ENCODE measurements at regions not wholly inside any gene's neighbourhood (a gene's known extent, or its start where the extent isn't known, plus 50 kb on each side); places are given as distances from the start of the nearest gene placed in this dataset.

DNA sequence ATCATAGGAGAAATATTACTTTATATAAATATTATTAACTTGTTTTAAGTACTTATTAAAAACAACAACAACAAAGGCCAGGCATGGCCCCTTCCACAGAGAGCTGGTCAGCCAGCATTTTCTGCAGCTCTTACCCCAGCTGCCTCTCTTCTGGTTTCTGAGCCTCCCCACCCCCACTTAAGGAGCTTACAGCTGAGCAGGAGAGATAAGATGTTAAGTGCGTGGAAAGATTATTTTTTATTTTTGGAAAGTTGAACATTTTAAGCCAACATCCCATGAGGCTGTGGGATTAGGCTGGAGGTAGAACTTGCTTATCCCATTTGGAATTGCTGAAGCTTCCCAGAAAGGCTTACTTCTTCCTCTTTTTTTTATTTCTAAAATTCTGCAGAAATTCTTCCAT lies 401.2 kb downstream of the SEC14L1 start:
- CTCF ChIA-PET: interaction anchor here (0.9 to 5.6 kb wide), 5 partner anchors 91 to 477 kb away, joined by 3 to 65 read pairs (median 5); no protein-coding TSS in a partner anchor
- TF ChIP-seq, protein P1, sequence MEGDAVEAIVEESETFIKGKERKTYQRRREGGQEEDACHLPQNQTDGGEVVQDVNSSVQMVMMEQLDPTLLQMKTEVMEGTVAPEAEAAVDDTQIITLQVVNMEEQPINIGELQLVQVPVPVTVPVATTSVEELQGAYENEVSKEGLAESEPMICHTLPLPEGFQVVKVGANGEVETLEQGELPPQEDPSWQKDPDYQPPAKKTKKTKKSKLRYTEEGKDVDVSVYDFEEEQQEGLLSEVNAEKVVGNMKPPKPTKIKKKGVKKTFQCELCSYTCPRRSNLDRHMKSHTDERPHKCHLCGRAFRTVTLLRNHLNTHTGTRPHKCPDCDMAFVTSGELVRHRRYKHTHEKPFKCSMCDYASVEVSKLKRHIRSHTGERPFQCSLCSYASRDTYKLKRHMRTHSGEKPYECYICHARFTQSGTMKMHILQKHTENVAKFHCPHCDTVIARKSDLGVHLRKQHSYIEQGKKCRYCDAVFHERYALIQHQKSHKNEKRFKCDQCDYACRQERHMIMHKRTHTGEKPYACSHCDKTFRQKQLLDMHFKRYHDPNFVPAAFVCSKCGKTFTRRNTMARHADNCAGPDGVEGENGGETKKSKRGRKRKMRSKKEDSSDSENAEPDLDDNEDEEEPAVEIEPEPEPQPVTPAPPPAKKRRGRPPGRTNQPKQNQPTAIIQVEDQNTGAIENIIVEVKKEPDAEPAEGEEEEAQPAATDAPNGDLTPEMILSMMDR (IDR thresholded peaks at IDR 0.05; ENCODE audit: control extremely low read depth, extremely low read depth, low read depth, missing control alignments): no peak
- POLR2A ChIA-PET: no interaction called here
- no peak for DNase-seq (ENCODE audit: extremely low spot score)

DNA sequence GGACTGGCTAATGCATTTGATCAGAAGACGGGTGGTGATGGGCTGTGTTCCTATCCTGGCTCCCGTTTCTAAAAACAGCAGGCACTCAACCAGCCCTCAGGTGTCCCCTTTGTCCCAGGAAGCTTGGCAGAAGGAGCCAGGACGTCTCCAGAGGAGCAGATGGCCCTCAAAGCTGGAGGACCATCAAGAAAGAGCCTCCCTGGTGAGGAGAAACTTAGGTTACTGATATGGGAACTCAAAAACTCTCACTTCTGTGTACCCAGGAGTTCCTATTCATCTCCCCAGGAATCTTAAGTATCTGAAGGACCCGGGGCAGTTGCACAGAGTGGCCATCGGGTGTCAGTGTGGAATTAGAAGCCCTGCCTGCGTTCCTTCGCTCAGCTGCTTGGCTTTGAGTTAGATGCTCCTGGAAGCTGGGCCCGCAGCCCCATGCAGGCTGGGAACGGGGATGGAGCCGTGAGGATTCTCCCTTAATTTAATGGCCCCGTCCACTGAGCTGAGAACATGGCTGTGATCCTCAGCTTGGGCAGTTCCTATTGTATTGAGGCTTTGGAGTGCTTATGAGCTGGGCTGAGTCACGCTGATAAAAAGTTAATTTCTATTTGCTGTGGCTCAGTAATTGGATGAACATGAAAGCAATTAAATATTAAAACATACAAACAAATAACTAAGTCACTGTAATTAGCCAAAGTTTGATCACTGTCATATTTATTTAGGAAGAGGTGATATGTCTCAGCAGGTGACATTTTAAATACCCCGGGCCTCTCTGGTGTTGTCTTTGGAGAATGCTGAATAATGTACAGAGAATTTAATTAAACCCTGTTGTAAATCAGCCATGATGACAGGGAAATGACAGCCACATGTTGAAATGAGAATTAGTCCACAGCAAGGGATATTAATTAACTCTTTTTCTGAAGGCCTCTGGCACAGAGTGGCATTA lies 402.1 kb downstream of the SEC14L1 start:
- CTCF ChIA-PET: interaction anchor here (0.7 to 5.6 kb wide), 12 partner anchors 20 to 504 kb away, joined by 3 to 65 read pairs (median 4); no protein-coding TSS in a partner anchor
- POLR2A ChIA-PET: no interaction called here
- TF ChIP-seq, protein P1 (IDR thresholded peaks at IDR 0.05; ENCODE audit: control extremely low read depth, extremely low read depth, low read depth, missing control alignments): peak; percentile 87

DNA sequence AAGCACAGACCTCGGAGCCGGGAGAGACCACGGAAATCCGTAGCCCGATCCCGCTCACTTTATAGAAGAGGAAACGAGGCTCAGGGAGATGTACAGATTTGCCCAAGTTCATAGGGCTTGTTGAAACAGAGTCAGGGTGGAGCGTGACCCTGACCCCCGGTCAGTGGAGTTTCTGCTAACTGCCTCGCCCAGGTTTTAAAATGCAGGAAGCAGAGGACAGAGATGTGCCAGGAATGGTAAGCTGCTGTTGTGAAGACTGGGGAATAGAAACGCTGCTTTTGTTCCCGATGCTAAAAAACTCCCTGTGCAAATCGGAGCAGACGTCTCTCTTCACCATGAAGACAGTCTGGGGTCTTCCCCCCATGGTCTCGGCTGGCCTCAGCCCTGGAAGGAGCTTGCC lies 403.0 kb downstream of the SEC14L1 start:
- CTCF ChIA-PET: interaction anchor here (1.2 to 5.6 kb wide), 3 partner anchors 197 to 475 kb away, joined by 3 to 65 read pairs (median 3); no protein-coding TSS in a partner anchor
- no peak for DNase-seq (ENCODE audit: extremely low spot score)
- TF ChIP-seq, protein P1 (IDR thresholded peaks at IDR 0.05; ENCODE audit: control extremely low read depth, extremely low read depth, low read depth, missing control alignments): no peak
- POLR2A ChIA-PET: no interaction called here

More for the DNA sequence above, 402.1 kb downstream of the SEC14L1 start:
- peak; percentile 75 for DNase-seq (ENCODE audit: extremely low spot score)

DNA sequence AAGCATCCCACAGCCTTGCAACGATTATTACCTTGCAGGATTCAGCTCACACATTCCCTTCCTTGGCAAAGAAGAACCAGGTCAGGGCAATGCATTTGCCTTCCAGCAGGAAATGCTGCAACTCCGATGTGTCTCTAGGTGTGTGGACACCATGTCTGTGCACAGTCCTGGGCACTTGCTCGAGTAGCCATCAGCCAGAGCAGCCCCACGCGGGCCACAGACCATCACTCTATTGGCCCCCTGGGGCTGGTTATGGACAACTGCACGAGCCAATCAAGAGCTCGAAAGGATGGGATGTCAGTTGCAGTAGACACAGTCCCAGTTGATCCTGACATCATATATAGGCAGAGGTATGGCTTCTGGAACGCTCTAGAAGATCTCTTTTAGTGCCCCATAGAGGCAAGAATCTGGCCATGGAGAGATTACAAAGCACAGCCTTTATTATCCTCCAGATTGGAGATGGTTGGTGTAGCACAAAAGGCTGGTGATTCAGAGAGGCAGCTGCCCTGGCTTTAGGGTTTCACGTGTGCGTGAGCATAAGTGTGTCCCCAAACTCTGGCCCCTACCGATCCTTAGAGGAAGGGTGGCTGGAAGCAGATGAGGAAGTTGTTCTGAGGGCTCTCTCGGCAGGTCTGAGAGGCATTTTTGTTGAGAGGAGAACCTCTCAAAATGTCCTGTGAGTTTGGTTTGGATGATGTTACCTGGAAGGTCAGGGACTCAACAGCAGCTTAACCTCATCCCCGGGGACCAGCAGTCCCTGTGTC lies 403.8 kb downstream of the SEC14L1 start:
- CTCF ChIA-PET: interaction anchor here (0.8 to 5.6 kb wide), 5 partner anchors 12 to 474 kb away, joined by 3 to 65 read pairs (median 3); no protein-coding TSS in a partner anchor
- POLR2A ChIA-PET: no interaction called here
- TF ChIP-seq, protein P1 (IDR thresholded peaks at IDR 0.05; ENCODE audit: control extremely low read depth, extremely low read depth, low read depth, missing control alignments): no peak
- no peak for DNase-seq (ENCODE audit: extremely low spot score)

DNA sequence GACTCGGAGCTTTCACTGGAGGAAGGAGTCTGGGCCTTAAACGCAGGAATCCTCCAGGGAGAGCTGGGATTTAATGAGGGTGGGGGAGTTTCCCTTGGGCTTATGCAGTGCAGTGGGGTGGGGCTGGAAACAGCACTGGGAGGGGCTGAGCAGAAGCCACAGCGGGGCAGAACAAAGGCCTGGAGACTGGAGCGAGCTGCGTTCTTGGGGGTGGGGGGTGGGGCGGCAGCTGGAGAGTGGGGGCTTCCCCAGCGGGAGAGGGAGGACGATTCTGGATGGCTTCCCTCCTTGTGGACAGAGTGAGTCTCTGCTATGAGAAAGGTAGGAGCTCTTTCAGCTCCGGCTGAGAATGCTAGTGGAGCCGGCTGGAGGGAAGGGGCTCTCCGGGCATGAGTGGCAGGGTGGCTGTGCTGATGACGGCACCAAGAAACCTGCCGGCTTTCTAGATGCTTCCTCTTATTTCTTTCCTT lies 406.0 kb downstream of the SEC14L1 start:
- DNase-seq (ENCODE audit: extremely low spot score): no peak
- ChIA-PET POLR2A (no interaction called here), CTCF (interaction anchor here (1.4 kb wide), 1 partner anchor 466 kb away, joined by 6 read pairs; no protein-coding TSS in a partner anchor)
- TF ChIP-seq, protein P1 (IDR thresholded peaks at IDR 0.05; ENCODE audit: control extremely low read depth, extremely low read depth, low read depth, missing control alignments): no peak

DNA sequence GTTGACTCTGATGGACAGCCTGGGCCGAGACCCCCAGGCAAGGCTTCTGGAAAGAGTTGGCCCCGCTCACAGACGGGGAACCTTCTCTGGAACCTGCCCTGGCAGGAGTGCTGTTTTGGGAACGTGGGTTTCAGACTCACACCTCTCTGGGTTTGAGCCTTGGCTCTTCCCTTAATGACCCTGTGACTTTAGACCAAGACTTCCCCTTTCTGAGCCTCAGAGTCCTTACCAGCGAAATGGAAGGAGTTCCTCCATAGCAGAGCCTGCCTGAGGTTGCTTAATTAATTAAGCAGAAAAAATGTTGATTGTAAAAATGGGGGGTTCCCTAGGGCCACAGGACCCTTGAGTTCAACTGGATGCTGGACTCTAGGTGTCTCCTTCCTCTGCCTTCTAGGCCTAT lies 408.2 kb downstream of the SEC14L1 start:
- ChIA-PET POLR2A (no interaction called here), CTCF (interaction anchor here (1.3 kb wide), 1 partner anchor 464 kb away, joined by 5 read pairs; no protein-coding TSS in a partner anchor)
- DNase-seq (ENCODE audit: extremely low spot score): no peak
- TF ChIP-seq, protein P1 (IDR thresholded peaks at IDR 0.05; ENCODE audit: control extremely low read depth, extremely low read depth, low read depth, missing control alignments): no peak
